K562 (cell line): ENCODE measurements at regions not wholly inside any gene's neighbourhood (a gene's known extent, or its start where the extent isn't known, plus 50 kb on each side); places are given as distances from the start of the nearest gene placed in this dataset.

Experiments
- ATAC-seq: fragments of 200-7000 bp; cut with Tn5 transposase; 3 replicates; pipeline ENCODE4 v1.9.1; 2020; ENCODE audit warnings: moderate library complexity
- BruUV-seq: library from RNA; stranded (reverse); fragments of 400-500 nt; replicated peaks from 2 replicates; lab custom pipeline; 2021; lab: Mats Ljungman, UMichigan
- CTCF ChIA-PET: fragments of 300-600 bp; formaldehyde crosslinking; extraction: SDS; loops from one replicate; lab custom pipeline; 2021; ENCODE audit warnings: low intra/inter-chr PET ratio; lab: Yijun Ruan, JAX
- POLR2A ChIA-PET: fragments of 300-600, 350-650 bp; sonication (Branson Sonifier 250); formaldehyde crosslinking; extraction: SDS; loops from one replicate; lab custom pipeline; 2021; ENCODE audit warnings: antibody characterized with exemption, inconsistent platforms; lab: Yijun Ruan, JAX
- DNase-seq, 4 experiments: peaks; one replicate each; pipeline versions ENCODE4 v3.0.0 to v3.0.0-alpha.2; 2011 to 2018; ENCODE audit warnings: low spot score in 3 of 4, mixed read lengths in 3 of 4; ENCODE audit errors: extremely low read depth in 1 of 4
- FAIRE-seq: peaks from 2 replicates; lab custom pipeline; 2011; peaks lifted over from hg19 to GRCh38; lab: Jason Lieb, UNC
- H2AFZ ChIP-seq: 2 replicates; pipeline ENCODE4 v1.6.0; 2011; ENCODE audit warnings: low read depth, low read length, control low read depth, inconsistent platforms
- H3K27ac ChIP-seq: fragments of 200-600 bp; 3 replicates; pipeline ENCODE4 v1.8.0; 2011; ENCODE audit warnings: low read depth, mild to moderate bottlenecking, control low read depth, inconsistent platforms, low read length, moderate library complexity, mixed read lengths; ENCODE audit errors: extremely low read depth
- H3K27me3 ChIP-seq, 2 experiments: fragments of 300-600 bp in 1 of 2; 2 replicates in 1 of 2; 3 replicates in 1 of 2; pipeline versions ENCODE4 v1.6.0 to v1.8.0; 2011; ENCODE audit warnings: inconsistent platforms in 2 of 2, low read length in 2 of 2, mild to moderate bottlenecking in 1 of 2, mixed read lengths in 1 of 2, moderate library complexity in 1 of 2; ENCODE audit not compliant: control insufficient read depth in 2 of 2, insufficient read depth in 2 of 2
- H3K36me3 ChIP-seq: fragments of 300-600 bp; 3 replicates; pipeline ENCODE4 v1.8.0; 2011; ENCODE audit warnings: mild to moderate bottlenecking, low read length, inconsistent platforms; ENCODE audit not compliant: control insufficient read depth, insufficient read depth
- H3K4me1 ChIP-seq, 2 experiments: fragments of 200-600 bp in 1 of 2; replicated peaks in 1 of 2; 2 replicates in 1 of 2; 3 replicates in 1 of 2; pipeline versions ENCODE4 v1.5.1 to v1.8.0; 2011; ENCODE audit warnings: inconsistent platforms in 2 of 2, low read length in 2 of 2, mild to moderate bottlenecking in 1 of 2, mixed read lengths in 1 of 2, moderate library complexity in 1 of 2; ENCODE audit not compliant: control insufficient read depth in 2 of 2, insufficient read depth in 2 of 2
- H3K4me2 ChIP-seq: 2 replicates; pipeline ENCODE4 v1.6.1; 2011; ENCODE audit warnings: low read length, control low read depth, inconsistent platforms, mixed read lengths; ENCODE audit not compliant: insufficient read depth
- H3K4me3 ChIP-seq: fragments of 200-600 bp; sonication (generic), shearing (Covaris generic); 2 replicates; pipeline ENCODE4 v1.5.1; 2016; ENCODE audit warnings: control low read depth, inconsistent platforms
- H3K79me2 ChIP-seq: fragments of 200-600 bp; 3 replicates; pipeline ENCODE4 v1.8.0; 2011; ENCODE audit warnings: low read length, inconsistent platforms; ENCODE audit not compliant: control insufficient read depth, insufficient read depth
- H3K9ac ChIP-seq, 2 experiments: 2 replicates each; pipeline versions ENCODE4 v1.6.0 to v1.6.1; 2011; ENCODE audit warnings: low read depth in 2 of 2, low read length in 2 of 2, control low read depth in 1 of 2, inconsistent platforms in 1 of 2, mild to moderate bottlenecking in 1 of 2, mixed read lengths in 1 of 2; ENCODE audit not compliant: insufficient read depth in 1 of 2
- H3K9me1 ChIP-seq: one replicate; pipeline ENCODE4 v1.6.0; 2011; ENCODE audit warnings: inconsistent platforms, mild to moderate bottlenecking, low read length, moderate library complexity; ENCODE audit not compliant: control insufficient read depth, insufficient read depth
- H3K9me3 ChIP-seq: replicated peaks from 2 replicates; pipeline ENCODE4 v1.5.1; 2011; ENCODE audit warnings: low read depth, low read length, inconsistent platforms; ENCODE audit not compliant: control insufficient read depth, insufficient read depth
- H4K20me1 ChIP-seq: replicated peaks from 2 replicates; pipeline ENCODE4 v1.6.1; 2011; ENCODE audit warnings: low read length, inconsistent platforms, mixed read lengths; ENCODE audit not compliant: control insufficient read depth, insufficient read depth
- NBN ChIP-seq: fragments of 450-650 bp; IDR thresholded peaks from 2 replicates; pipeline ENCODE4 v1.6.1; 2016; ENCODE audit warnings: low read depth, mild to moderate bottlenecking
- POLR3G ChIP-seq: IDR thresholded peaks from 2 replicates; pipeline ENCODE4 v1.6.1; 2011; ENCODE audit not compliant: insufficient read length, insufficient replicate concordance; ENCODE audit errors: extremely low read depth
- RUNX1 ChIP-seq: sonication (generic); IDR thresholded peaks from 2 replicates; pipeline ENCODE4 v1.6.1; 2016; ENCODE audit warnings: antibody characterized with exemption, low read depth
- SNRNP70 ChIP-seq: fragments of 200-400 bp; formaldehyde crosslinking; optimal IDR thresholded peaks from 2 replicates; pipeline ENCODE3; 2017; ENCODE audit warnings: low read depth, low read length
- TAF9B ChIP-seq: fragments of 450-650 bp; IDR thresholded peaks from 2 replicates; pipeline ENCODE4 v1.6.1; 2018; ENCODE audit warnings: mild to moderate bottlenecking; ENCODE audit not compliant: partially characterized antibody
- TRIM28 ChIP-seq: fragments of 450-650 bp; IDR thresholded peaks from 2 replicates; pipeline ENCODE4 v1.6.1; 2017
- ZFPM2 ChIP-seq: fragments of 250-450 bp; sonication (Bioruptor Pico); IDR thresholded peaks from 2 replicates; pipeline ENCODE4 v1.5.1; 2022; ENCODE audit warnings: mild to moderate bottlenecking
- ZNF12 ChIP-seq: sonication (generic); formaldehyde crosslinking; IDR thresholded peaks from 2 replicates; pipeline ENCODE4 v1.4.0; 2020; ENCODE audit warnings: mild to moderate bottlenecking, missing genetic modification reagents
- ZNF174 ChIP-seq: fragments of 250-450 bp; sonication (Bioruptor Pico); IDR thresholded peaks from 2 replicates; pipeline ENCODE4 v1.4.0; 2020; ENCODE audit warnings: mild to moderate bottlenecking
- WGBS: fragments of 100-300 bp; shearing (Covaris generic); methylation state at CpG from one replicate; pipeline ENCODE4 v1.1.6; 2016; ENCODE audit warnings: low coverage, mixed read lengths; ENCODE audit not compliant: insufficient coverage; ENCODE audit errors: missing lambda C conversion rate; 5-methylcytosine and 5-hydroxymethylcytosine counted together
- in situ Hi-C: fragments of 300-500 bp; cut with MboI; formaldehyde crosslinking; loops from 4 replicates; pipeline ENCODE4 v1.15.0; 2018; ENCODE audit warnings: inconsistent platforms, mixed read lengths
- intact Hi-C: fragments of 100-400 bp; cut with micrococcal nuclease; formaldehyde crosslinking; loops from 2 replicates; pipeline ENCODE4 v1.14.2; 2022

GRCh38 chr1:228905701-228906101 is 170.4 kb downstream of the RHOU start:
- FAIRE-seq, result no peak
- Histone ChIP-seq H4K20me1 (no peaks in the 10 kb centered on the region), H3K4me2 (no peak overlapping the region), H3K79me2 (no peaks in the 10 kb centered on the region), H3K27ac (no peak overlapping the region), H3K27me3 (peaks cover 0 to 31% of the 10 kb centered on the region in 2 experiments; a peak in 4 of 5 replicates), H2AFZ (no peak overlapping the region), H3K9me3 (no peaks in the 10 kb centered on the region), H3K36me3 (no peaks in the 10 kb centered on the region), H3K4me1 (no peaks in the 10 kb centered on the region), H3K9ac (no peak overlapping the region), H3K9me1 (no peaks in the 10 kb centered on the region), H3K4me3 (no peak overlapping the region)
- 6% methylated on average over 2 of the region's 2 CpGs for WGBS
- in situ Hi-C loops (no loop called here), intact Hi-C loops (no loop called here)
- no peak for DNase-seq
- TF ChIP-seq POLR3G (no peak), RUNX1 (no peak), ZNF174 (CRISPR knock-in tag) (no peak), TRIM28 (no peak), ZFPM2 (CRISPR knock-in tag) (no peak), SNRNP70 (no peak), NBN (no peak), TAF9B (no peak), ZNF12 (CRISPR knock-in tag) (no peak)
- no TSS peak for BruUV-seq
- ChIA-PET CTCF (no interaction called here), POLR2A (interaction anchor here (0.6 to 1.5 kb wide), 2 partner anchors 16 to 640 kb away, joined by 3 to 5 read pairs; no protein-coding TSS in a partner anchor)
- no peak for ATAC-seq
